ENCODE measurements at regions not wholly inside any gene's neighbourhood (a gene's known extent, or its start where the extent isn't known, plus 50 kb on each side); places are given as distances from the start of the nearest gene placed in this dataset.

GRCh38 chrX:10106806-10107205 is 50.0 kb upstream of the CLCN4 start:
- in situ Hi-C loops (cut with HindIII; ENCODE audit: low sequenced_read_pairs), result no loop called here
- DNase-seq (ENCODE audit: low spot score), result no peak

All from G401 (cell line).